Activated T-cell treated with anti-CD3 and anti-CD28 coated beads, Interleukin-2, amount 50 U/mL, for 72 hours (primary cell): ENCODE measurements at regions not wholly inside any gene's neighbourhood (a gene's known extent, or its start where the extent isn't known, plus 50 kb on each side); places are given as distances from the start of the nearest gene placed in this dataset.

Experiments
- ATAC-seq, 2 donors: fragments of 150-1000 bp; cut with Tn5 transposase; replicated peaks in 1 of 2; 2 replicates each; pipeline ENCODE4 v1.10.0; 2021; ENCODE audit warnings: moderate library complexity in 2 of 2, mild to moderate bottlenecking in 1 of 2
- DNase-seq, 2 donors: peaks; one replicate each; pipeline ENCODE4 v3.0.0; 2021 to 2022; ENCODE audit warnings: mixed read lengths in 1 of 2
- H3K27ac Mint-ChIP-seq: one replicate; pipeline ENCODE4 v1.8.0; 2022; ENCODE audit warnings: mild to moderate bottlenecking, moderate library complexity, mixed read lengths
- H3K27me3 Mint-ChIP-seq: one replicate; pipeline ENCODE4 v1.8.0; 2022; ENCODE audit warnings: low read depth, mixed read lengths
- H3K36me3 Mint-ChIP-seq, 2 donors: one replicate each; pipeline ENCODE4 v1.8.0; 2022; ENCODE audit warnings: mixed read lengths in 2 of 2, mild to moderate bottlenecking in 1 of 2; ENCODE audit not compliant: insufficient read depth in 2 of 2
- H3K4me1 Mint-ChIP-seq: one replicate; pipeline ENCODE4 v1.8.0; 2022; ENCODE audit warnings: low read depth, mixed read lengths
- H3K4me3 Mint-ChIP-seq, 2 donors: one replicate each; pipeline ENCODE4 v1.8.0; 2022; ENCODE audit warnings: mild to moderate bottlenecking in 2 of 2, mixed read lengths in 2 of 2, moderate library complexity in 2 of 2
- H3K9me3 Mint-ChIP-seq, 2 donors: one replicate each; pipeline ENCODE4 v1.8.0; 2022; ENCODE audit warnings: mixed read lengths in 2 of 2

GRCh38 chr2:154591294-154591820 is 107.1 kb upstream of the KCNJ3 start:
- no peak for DNase-seq
- no peak overlapping the region for H3K4me3 Mint-ChIP-seq

DNA sequence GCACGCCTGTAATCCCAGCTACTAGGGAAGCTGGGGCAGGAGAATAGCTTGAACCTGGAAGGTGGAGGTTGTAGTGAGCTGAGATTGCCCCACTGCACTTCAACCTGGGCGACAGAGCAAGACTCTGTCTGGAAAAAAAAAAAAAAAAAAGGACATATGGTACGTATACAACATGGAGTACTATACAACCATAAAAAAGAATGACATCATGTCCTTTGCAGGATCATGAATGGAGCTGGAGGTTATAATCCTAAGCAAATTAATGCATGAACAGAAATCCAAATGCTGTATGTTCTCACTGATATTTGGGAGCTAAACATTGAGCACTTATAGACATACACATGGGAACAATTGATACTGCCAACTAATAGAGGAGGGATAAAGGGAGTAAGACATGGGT is 99.3 kb upstream of the KCNJ3 start:
- H3K27ac Mint-ChIP-seq, result no peak overlapping the region
- no peaks in the 10 kb centered on the region for H3K27me3 Mint-ChIP-seq
- no peaks in the 10 kb centered on the region for H3K36me3 Mint-ChIP-seq
- H3K9me3 Mint-ChIP-seq, result no peaks in the 10 kb centered on the region
- H3K4me3 Mint-ChIP-seq, result no peak overlapping the region
- DNase-seq (no peak), ATAC-seq (no peak)
- H3K4me1 Mint-ChIP-seq, result no peaks in the 10 kb centered on the region

More at GRCh38 chr2:154591294-154591820, 107.1 kb upstream of the KCNJ3 start:
- Mint-ChIP-seq H3K4me1 (no peaks in the 10 kb centered on the region), H3K9me3 (peaks cover 0 to 2% of the 10 kb centered on the region in 2 donors), H3K27ac (no peak overlapping the region), H3K27me3 (no peaks in the 10 kb centered on the region), H3K36me3 (no peaks in the 10 kb centered on the region)
- ATAC-seq, result no peak

- DNase-seq, result no peak
- no peaks in the 10 kb centered on the region for H3K9me3 Mint-ChIP-seq
- H3K4me3 Mint-ChIP-seq, result no peak overlapping the region
- H3K27me3 Mint-ChIP-seq, result no peaks in the 10 kb centered on the region
- ATAC-seq, result no peak
- no peaks in the 10 kb centered on the region for H3K4me1 Mint-ChIP-seq
- H3K36me3 Mint-ChIP-seq, result no peaks in the 10 kb centered on the region
- H3K27ac Mint-ChIP-seq, result no peak overlapping the region
Observed at GRCh38 chr2:154600927-154601494, 97.5 kb upstream of the KCNJ3 start.

DNA sequence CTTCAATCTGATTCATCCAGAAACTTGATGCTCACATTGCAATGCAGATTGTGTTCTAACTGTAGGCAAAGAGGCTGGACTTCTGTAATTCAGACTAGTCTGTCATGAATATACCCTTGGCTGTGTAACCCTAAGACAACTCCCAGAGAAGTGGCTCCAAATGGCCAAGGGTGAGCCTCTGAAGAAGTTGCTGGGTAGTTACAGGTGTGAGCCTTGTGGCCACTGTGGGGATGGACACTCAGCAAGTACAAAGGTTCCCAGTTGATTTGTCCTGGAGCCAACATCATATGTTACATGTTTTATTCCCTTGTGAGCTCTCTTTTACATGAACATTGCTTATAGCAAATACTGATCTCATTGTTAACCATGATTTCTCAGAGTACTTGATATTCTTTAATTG is 94.8 kb upstream of the KCNJ3 start:
- peaks cover 0 to 1% of the 10 kb centered on the region in 2 donors for H3K9me3 Mint-ChIP-seq

GRCh38 chr2:154608438-154608837 is 90.1 kb upstream of the KCNJ3 start:
- Mint-ChIP-seq H3K36me3 (no peaks in the 10 kb centered on the region), H3K27ac (no peak overlapping the region), H3K9me3 (peaks cover 0 to 1% of the 10 kb centered on the region in 2 donors), H3K4me3 (no peak overlapping the region), H3K27me3 (no peaks in the 10 kb centered on the region), H3K4me1 (no peaks in the 10 kb centered on the region)
- no peak for DNase-seq
- ATAC-seq, result no peak

More for the DNA sequence above, 94.8 kb upstream of the KCNJ3 start:
- ATAC-seq, result no peak
- Mint-ChIP-seq H3K4me1 (no peaks in the 10 kb centered on the region), H3K27me3 (no peaks in the 10 kb centered on the region), H3K36me3 (no peaks in the 10 kb centered on the region), H3K4me3 (no peak overlapping the region), H3K27ac (no peak overlapping the region)
- DNase-seq, result no peak

- DNase-seq (no peak), ATAC-seq (no peak)
- H3K4me3 Mint-ChIP-seq, result no peak overlapping the region
- no peak overlapping the region for H3K27ac Mint-ChIP-seq
- H3K4me1 Mint-ChIP-seq, result no peaks in the 10 kb centered on the region
- H3K27me3 Mint-ChIP-seq, result no peaks in the 10 kb centered on the region
- no peaks in the 10 kb centered on the region for H3K36me3 Mint-ChIP-seq
- no peaks in the 10 kb centered on the region for H3K9me3 Mint-ChIP-seq
Observed at GRCh38 chr2:154614906-154615305, 83.6 kb upstream of the KCNJ3 start.

- Mint-ChIP-seq H3K4me3 (no peak overlapping the region), H3K36me3 (no peaks in the 10 kb centered on the region), H3K27me3 (no peaks in the 10 kb centered on the region), H3K27ac (no peak overlapping the region), H3K4me1 (no peaks in the 10 kb centered on the region), H3K9me3 (peaks cover 0 to 2% of the 10 kb centered on the region in 2 donors)
- DNase-seq (no peak), ATAC-seq (no peak)
Observed at GRCh38 chr2:154616659-154617058, 81.8 kb upstream of the KCNJ3 start.

- H3K4me3 Mint-ChIP-seq, result no peak overlapping the region
- H3K9me3 Mint-ChIP-seq, result peaks cover 0 to 2% of the 10 kb centered on the region in 2 donors
- H3K27me3 Mint-ChIP-seq, result no peaks in the 10 kb centered on the region
- H3K4me1 Mint-ChIP-seq, result no peaks in the 10 kb centered on the region
- H3K27ac Mint-ChIP-seq, result no peak overlapping the region
- DNase-seq, result no peak
- no peaks in the 10 kb centered on the region for H3K36me3 Mint-ChIP-seq
- ATAC-seq, result no peak
Observed at GRCh38 chr2:154620471-154620870, 78.0 kb upstream of the KCNJ3 start.

DNA sequence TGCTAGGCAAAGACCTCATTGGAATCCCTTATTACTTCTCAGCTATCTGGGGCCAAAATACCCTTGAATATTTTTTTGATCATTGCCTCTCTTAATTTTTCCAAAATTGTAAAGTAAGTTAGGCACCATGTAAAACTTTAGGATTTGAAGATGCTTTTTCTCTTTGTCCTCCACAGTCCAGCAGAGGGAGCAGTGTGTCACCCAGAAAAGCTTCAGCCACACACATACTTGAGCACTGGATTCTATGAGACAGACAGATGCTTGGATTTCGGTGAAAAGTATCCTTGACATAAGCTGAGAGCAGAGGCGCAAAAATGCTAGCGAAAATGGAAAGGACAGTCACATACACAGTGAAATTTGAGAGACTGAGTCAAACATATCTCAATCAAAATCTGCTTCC is 74.7 kb upstream of the KCNJ3 start:
- DNase-seq (no peak), ATAC-seq (no peak)
- Mint-ChIP-seq H3K4me1 (no peaks in the 10 kb centered on the region), H3K27ac (no peak overlapping the region), H3K4me3 (no peak overlapping the region), H3K36me3 (no peaks in the 10 kb centered on the region), H3K9me3 (peaks cover 1 to 2% of the 10 kb centered on the region in 2 donors), H3K27me3 (no peaks in the 10 kb centered on the region)

DNA sequence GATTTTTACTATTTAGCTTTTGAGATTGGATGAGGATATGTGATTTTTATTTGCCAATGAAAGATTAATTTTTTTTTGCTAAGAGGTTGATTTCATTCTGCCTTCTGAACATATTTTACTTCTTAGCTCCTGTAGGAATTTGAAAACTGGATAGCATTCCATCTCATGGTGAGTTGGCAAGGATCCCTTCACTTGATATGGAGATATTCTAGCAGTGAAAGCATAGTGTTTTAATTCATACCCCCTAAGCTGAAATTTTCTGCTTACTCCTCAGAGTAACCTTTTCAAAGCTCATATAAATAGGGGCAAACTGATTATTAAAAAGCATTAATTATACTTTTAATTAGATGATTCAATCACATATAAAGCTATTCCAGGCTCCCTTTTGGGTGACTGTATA is 61.0 kb upstream of the KCNJ3 start:
- peaks cover 0 to 5% of the 10 kb centered on the region in 2 donors for H3K9me3 Mint-ChIP-seq
- H3K4me3 Mint-ChIP-seq, result no peak overlapping the region
- no peaks in the 10 kb centered on the region for H3K36me3 Mint-ChIP-seq
- no peaks in the 10 kb centered on the region for H3K4me1 Mint-ChIP-seq
- H3K27ac Mint-ChIP-seq, result no peak overlapping the region
- no peaks in the 10 kb centered on the region for H3K27me3 Mint-ChIP-seq
- ATAC-seq (no peak), DNase-seq (no peak)

DNA sequence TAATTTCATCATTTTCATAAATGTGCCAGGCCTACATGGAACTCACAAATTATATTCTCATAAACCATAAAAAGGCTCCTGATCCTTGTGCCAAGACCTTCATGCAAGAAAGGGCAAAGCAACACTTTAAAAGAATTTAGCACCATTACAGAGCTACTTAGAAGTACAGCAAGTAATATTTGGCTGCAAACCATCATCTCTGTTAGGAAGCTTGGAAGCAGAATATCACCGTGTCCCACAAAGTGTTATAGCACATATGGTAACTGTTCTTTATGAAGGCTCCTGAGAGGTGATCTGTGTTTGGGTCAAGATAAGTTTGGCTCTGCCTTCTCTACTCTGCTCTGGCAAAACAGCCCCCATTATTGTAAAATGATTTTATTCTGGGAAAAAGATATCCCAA is 59.7 kb upstream of the KCNJ3 start:
- ATAC-seq (no peak), DNase-seq (no peak)
- H3K36me3 Mint-ChIP-seq, result no peaks in the 10 kb centered on the region
- no peaks in the 10 kb centered on the region for H3K4me1 Mint-ChIP-seq
- no peaks in the 10 kb centered on the region for H3K27me3 Mint-ChIP-seq
- no peak overlapping the region for H3K4me3 Mint-ChIP-seq
- peaks cover 0 to 5% of the 10 kb centered on the region in 2 donors for H3K9me3 Mint-ChIP-seq
- H3K27ac Mint-ChIP-seq, result no peak overlapping the region

DNA sequence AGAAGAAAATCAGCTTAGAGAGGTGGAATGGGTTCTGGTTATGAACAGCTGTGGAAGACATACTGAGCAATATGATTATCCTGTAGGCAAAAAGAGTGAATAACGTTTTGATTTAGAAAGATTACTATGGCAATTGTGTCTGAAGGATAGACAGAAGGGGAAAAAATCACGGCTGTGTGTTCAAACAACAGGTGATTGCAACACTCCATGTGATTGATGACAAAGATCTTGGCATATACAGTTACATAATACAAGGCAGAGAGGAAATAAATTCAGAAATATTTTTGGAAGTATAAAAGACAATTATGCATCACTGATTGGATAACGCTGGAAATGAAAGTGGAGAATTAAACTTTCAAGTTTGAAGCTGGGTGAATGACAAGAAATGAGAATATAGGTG is 58.5 kb upstream of the KCNJ3 start:
- peaks cover 0 to 5% of the 10 kb centered on the region in 2 donors for H3K9me3 Mint-ChIP-seq

More for the DNA sequence above, 58.5 kb upstream of the KCNJ3 start:
- ATAC-seq (no peak), DNase-seq (no peak)
- Mint-ChIP-seq H3K4me3 (no peak overlapping the region), H3K36me3 (no peaks in the 10 kb centered on the region), H3K27me3 (no peaks in the 10 kb centered on the region), H3K4me1 (no peaks in the 10 kb centered on the region), H3K27ac (no peak overlapping the region)
